ENCODE measurements at regions not wholly inside any gene's neighbourhood (a gene's known extent, or its start where the extent isn't known, plus 50 kb on each side); places are given as distances from the start of the nearest gene placed in this dataset.

DNA sequence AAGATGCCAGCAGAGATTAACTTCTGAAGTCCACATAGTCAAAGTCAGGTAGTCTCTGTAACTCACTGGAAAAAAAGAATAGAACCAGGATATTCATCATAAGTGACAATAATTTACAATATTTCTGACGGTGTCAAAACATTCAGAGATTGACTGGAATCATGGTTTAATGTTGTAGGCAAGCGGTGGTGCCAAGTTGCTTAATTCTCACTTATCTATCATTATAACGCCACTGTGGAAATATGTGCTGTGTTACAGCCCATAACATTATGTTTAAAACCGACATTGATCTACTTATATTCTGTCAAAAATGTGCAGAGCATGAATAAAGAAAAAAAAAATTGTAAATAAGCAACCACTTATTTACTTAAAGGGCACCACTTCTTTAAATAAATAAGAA is 801.7 kb downstream of the DIPK2A start:
- TF ChIP-seq, protein P1, sequence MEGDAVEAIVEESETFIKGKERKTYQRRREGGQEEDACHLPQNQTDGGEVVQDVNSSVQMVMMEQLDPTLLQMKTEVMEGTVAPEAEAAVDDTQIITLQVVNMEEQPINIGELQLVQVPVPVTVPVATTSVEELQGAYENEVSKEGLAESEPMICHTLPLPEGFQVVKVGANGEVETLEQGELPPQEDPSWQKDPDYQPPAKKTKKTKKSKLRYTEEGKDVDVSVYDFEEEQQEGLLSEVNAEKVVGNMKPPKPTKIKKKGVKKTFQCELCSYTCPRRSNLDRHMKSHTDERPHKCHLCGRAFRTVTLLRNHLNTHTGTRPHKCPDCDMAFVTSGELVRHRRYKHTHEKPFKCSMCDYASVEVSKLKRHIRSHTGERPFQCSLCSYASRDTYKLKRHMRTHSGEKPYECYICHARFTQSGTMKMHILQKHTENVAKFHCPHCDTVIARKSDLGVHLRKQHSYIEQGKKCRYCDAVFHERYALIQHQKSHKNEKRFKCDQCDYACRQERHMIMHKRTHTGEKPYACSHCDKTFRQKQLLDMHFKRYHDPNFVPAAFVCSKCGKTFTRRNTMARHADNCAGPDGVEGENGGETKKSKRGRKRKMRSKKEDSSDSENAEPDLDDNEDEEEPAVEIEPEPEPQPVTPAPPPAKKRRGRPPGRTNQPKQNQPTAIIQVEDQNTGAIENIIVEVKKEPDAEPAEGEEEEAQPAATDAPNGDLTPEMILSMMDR (IDR thresholded peaks at IDR 0.05) = no peak
- no peak for TF ChIP-seq POLR2A (IDR thresholded peaks at IDR 0.05)

All from breast epithelium (tissue), 3 donors.